ENCODE measurements at regions not wholly inside any gene's neighbourhood (a gene's known extent, or its start where the extent isn't known, plus 50 kb on each side); places are given as distances from the start of the nearest gene placed in this dataset.

DNA sequence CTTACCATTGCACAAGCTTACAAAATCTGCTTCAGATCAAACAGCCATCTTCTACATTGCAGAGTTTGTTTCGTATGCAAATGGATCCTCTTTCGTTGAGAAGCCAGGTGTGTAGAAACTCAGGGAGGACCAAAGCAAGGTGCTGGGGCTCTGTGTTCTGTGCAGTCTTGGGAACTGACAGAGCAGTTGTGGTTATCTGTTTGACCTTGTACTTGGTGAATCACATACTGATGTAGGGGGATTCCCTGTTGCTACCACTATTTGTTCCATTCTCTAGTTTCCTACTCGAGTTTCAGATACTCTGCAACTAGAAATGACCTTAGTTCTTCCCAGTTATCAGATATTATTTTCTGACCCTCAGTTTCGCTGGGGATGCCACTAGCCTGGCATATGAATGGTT is 95.2 kb upstream of the CLDN10 start:
- H3K4me1 ChIP-seq = no peaks in the 10 kb centered on the region
- H3K27me3 ChIP-seq (ENCODE audit: low read depth) = no peaks in the 10 kb centered on the region
- TF ChIP-seq, protein P1, sequence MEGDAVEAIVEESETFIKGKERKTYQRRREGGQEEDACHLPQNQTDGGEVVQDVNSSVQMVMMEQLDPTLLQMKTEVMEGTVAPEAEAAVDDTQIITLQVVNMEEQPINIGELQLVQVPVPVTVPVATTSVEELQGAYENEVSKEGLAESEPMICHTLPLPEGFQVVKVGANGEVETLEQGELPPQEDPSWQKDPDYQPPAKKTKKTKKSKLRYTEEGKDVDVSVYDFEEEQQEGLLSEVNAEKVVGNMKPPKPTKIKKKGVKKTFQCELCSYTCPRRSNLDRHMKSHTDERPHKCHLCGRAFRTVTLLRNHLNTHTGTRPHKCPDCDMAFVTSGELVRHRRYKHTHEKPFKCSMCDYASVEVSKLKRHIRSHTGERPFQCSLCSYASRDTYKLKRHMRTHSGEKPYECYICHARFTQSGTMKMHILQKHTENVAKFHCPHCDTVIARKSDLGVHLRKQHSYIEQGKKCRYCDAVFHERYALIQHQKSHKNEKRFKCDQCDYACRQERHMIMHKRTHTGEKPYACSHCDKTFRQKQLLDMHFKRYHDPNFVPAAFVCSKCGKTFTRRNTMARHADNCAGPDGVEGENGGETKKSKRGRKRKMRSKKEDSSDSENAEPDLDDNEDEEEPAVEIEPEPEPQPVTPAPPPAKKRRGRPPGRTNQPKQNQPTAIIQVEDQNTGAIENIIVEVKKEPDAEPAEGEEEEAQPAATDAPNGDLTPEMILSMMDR (IDR thresholded peaks at IDR 0.05) = no peak
- H3K36me3 ChIP-seq = no peaks in the 10 kb centered on the region
- DNase-seq (no peak), ATAC-seq (no peak)
- intact Hi-C loops (cut with DNase I) = no loop called here
- H3K4me3 ChIP-seq = no peak overlapping the region
- no peaks in the 10 kb centered on the region for H3K9me3 ChIP-seq
- H3K27ac ChIP-seq = no peak overlapping the region

DNA sequence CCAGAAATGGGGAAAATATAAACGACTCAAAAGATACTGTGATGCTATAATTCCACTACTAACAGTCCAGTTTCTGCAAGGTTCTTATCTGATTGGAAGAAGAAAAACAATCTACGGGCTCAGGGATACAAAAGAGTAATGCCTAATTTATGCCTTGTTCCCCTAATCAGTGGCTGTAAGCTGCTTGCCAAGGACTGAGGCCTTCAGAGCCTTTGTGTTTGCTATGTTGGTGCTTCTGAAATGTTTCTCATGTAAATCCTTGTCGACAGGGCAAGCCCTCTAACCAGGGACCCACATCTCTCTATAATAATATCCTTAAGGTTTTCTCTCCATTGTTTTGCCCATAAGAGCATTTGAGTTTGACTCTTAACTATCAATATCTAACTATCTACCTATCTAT is 89.7 kb upstream of the CLDN10 start:
- Histone ChIP-seq H3K36me3 (no peaks in the 10 kb centered on the region), H3K4me3 (no peak overlapping the region), H3K27ac (no peak overlapping the region), H3K4me1 (no peaks in the 10 kb centered on the region), H3K27me3 (ENCODE audit: low read depth) (no peaks in the 10 kb centered on the region), H3K9me3 (no peaks in the 10 kb centered on the region)
- intact Hi-C loops (cut with DNase I) = no loop called here
- TF ChIP-seq, protein P1 (IDR thresholded peaks at IDR 0.05) = no peak
- DNase-seq (no peak), ATAC-seq (no peak)

DNA sequence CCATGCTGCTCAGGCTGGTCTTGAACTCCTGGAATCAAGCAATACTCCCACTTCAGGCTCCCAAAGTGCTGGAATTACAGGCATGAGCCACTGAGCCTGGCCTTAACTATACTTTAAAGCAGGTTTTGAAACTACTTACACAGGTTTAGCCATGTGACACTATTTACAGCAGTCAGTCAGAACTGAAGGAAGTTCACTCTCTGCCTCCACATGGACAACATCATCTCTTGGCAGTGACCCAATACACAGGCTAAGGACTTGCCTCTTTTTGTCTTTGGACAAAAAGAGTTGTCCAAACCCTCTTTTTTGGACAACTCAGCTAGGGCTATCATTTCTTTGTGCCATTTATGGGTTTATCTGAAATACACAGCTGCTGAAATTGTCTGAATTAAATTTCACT is 89.0 kb upstream of the CLDN10 start:
- ATAC-seq (no peak), DNase-seq (no peak)
- Histone ChIP-seq H3K27me3 (ENCODE audit: low read depth) (no peaks in the 10 kb centered on the region), H3K4me3 (no peak overlapping the region), H3K9me3 (no peaks in the 10 kb centered on the region), H3K27ac (no peak overlapping the region), H3K36me3 (no peaks in the 10 kb centered on the region), H3K4me1 (no peaks in the 10 kb centered on the region)
- intact Hi-C loops (cut with DNase I) = no loop called here
- TF ChIP-seq, protein P1 (IDR thresholded peaks at IDR 0.05) = no peak

DNA sequence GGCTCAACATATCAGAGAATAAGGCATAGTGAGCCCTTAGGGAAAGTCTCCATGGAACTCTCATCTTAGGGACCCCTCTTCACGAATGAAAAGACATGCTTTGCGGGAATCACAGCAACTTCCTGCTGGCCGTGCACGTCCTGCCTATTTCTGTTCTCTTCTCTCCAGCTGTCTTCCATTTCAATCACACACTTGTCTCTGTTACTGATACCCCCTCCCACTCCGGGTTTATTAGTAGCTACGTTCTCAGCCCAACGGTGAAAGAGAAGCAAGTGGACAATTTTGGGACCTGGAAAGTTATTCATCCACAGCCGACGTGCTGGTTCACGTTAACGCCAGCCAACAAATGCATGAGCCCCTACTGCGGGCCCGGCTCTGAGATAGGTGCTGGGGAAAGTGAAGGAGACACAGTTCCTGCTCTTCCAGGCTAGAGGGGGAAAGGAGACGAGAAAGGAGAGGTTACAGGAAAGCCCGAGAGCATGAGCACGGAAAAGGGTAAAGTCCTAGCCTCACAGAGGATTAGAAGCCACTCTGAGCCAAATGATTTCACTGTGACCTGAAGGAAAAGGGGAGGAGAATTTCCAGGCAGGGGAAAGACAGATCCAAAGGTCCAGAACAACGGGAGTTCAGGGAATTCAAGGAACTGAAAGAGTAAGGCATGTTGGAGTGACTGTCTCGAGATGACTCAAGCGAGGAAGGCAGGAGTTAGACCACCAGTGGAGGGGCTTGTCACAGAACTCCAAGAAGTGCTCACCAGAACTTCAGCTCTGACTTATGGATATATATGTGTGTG is 81.8 kb upstream of the CLDN10 start:
- TF ChIP-seq, protein P1 (IDR thresholded peaks at IDR 0.05) = no peak
- Histone ChIP-seq H3K27me3 (ENCODE audit: low read depth) (no peaks in the 10 kb centered on the region), H3K4me1 (no peaks in the 10 kb centered on the region), H3K36me3 (no peaks in the 10 kb centered on the region), H3K4me3 (no peak overlapping the region), H3K27ac (no peak overlapping the region), H3K9me3 (no peaks in the 10 kb centered on the region)
- intact Hi-C loops (cut with DNase I) = no loop called here
- DNase-seq (no peak), ATAC-seq (peak in 1 of 2 donors; percentile 12)

DNA sequence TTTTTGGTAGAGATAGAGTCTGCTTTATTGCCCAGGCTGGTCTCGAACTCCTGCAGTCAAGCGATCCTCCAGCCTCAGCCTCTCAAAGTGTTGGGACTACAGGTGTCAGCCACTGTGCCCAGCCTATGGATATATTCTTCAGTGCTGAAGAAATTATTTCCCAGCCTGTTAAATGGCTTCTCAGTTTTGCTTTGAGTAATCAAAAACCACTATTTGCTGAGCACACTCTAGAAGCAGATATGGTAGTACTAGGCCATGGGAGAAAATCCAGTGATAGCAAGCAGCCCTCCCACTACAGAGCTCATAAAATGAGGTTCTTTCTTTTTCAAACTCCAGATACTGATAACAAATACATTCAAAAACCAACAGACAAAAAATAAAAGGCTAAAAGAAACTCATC is 80.6 kb upstream of the CLDN10 start:
- TF ChIP-seq, protein P1 (IDR thresholded peaks at IDR 0.05) = no peak
- Histone ChIP-seq H3K36me3 (no peaks in the 10 kb centered on the region), H3K27me3 (ENCODE audit: low read depth) (no peaks in the 10 kb centered on the region), H3K4me3 (no peak overlapping the region), H3K9me3 (no peaks in the 10 kb centered on the region), H3K27ac (no peak overlapping the region), H3K4me1 (no peaks in the 10 kb centered on the region)
- ATAC-seq = no peak
- DNase-seq = no peak
- intact Hi-C loops (cut with DNase I) = no loop called here

All from lower lobe of right lung (tissue), 2 donors.